GM12878 (cell line): ENCODE measurements at regions not wholly inside any gene's neighbourhood (a gene's known extent, or its start where the extent isn't known, plus 50 kb on each side); places are given as distances from the start of the nearest gene placed in this dataset.

ENCODE experiments used
- ATAC-seq: fragments of 200-7000 bp; cut with Tn5 transposase; 3 replicates; pipeline ENCODE4 v1.9.1; 2020; ENCODE audit warnings: mild to moderate bottlenecking, moderate library complexity
- BruUV-seq: library from RNA; stranded (reverse); fragments of 400-500 nt; replicated peaks from 2 replicates; lab custom pipeline; 2021; lab: Mats Ljungman, UMichigan
- CTCF ChIA-PET: fragments of 300-600 bp; sonication (Branson Sonifier 250); formaldehyde crosslinking; extraction: SDS; loops from one replicate; lab custom pipeline; 2021; ENCODE audit warnings: inconsistent platforms; lab: Yijun Ruan, JAX
- POLR2A ChIA-PET: fragments of 350-600 bp; formaldehyde crosslinking; extraction: SDS; loops from one replicate; lab custom pipeline; 2021; ENCODE audit warnings: inconsistent platforms; lab: Charles Lee
- RAD21 ChIA-PET: fragments of 300-600 bp; sonication (Branson Sonifier 250); formaldehyde crosslinking; loops from one replicate; lab custom pipeline; 2023; ENCODE audit warnings: antibody characterized with exemption; ENCODE audit not compliant: unreplicated experiment; lab: Charles Lee
- SMC1A ChIA-PET: fragments of 300-600 bp; sonication (Branson Sonifier 250); formaldehyde crosslinking; loops from one replicate; lab custom pipeline; 2023; ENCODE audit not compliant: unreplicated experiment, uncharacterized antibody; lab: Charles Lee
- DNase-seq: peaks from one replicate; pipeline ENCODE4 v3.0.0-alpha.2; 2011; ENCODE audit warnings: low read depth, low spot score
- FAIRE-seq: peaks from 3 replicates; lab custom pipeline; 2011; peaks lifted over from hg19 to GRCh38; lab: Jason Lieb, UNC
- H2AFZ ChIP-seq: 2 replicates; pipeline ENCODE4 v1.6.0; 2011; ENCODE audit warnings: low read depth, low read length, control low read depth; ENCODE audit not compliant: control insufficient read depth
- H3K27ac ChIP-seq: 2 replicates; pipeline ENCODE4 v1.5.1; 2011; ENCODE audit warnings: control low read depth; ENCODE audit not compliant: control insufficient read depth, insufficient read depth
- H3K27me3 ChIP-seq, 2 experiments: replicated peaks in 1 of 2; 2 replicates each; pipeline versions ENCODE4 v1.6.0 to v1.6.1; 2011; ENCODE audit warnings: low read length in 1 of 2; ENCODE audit not compliant: control insufficient read depth in 2 of 2, insufficient read depth in 2 of 2
- H3K36me3 ChIP-seq, 2 experiments: 2 replicates each; pipeline ENCODE4 v1.5.1; 2011; ENCODE audit warnings: low read length in 1 of 2; ENCODE audit not compliant: control insufficient read depth in 2 of 2, insufficient read depth in 2 of 2
- H3K4me1 ChIP-seq: 2 replicates; pipeline ENCODE4 v1.6.1; 2011; ENCODE audit warnings: mild to moderate bottlenecking, low read length, moderate library complexity, mixed read lengths; ENCODE audit not compliant: control insufficient read depth, insufficient read depth
- H3K4me2 ChIP-seq: 2 replicates; pipeline ENCODE4 v1.6.0; 2011; ENCODE audit warnings: control low read depth; ENCODE audit not compliant: control insufficient read depth, insufficient read depth
- H3K4me3 ChIP-seq: fragments of 200-600 bp; sonication (generic); 2 replicates; pipeline ENCODE4 v1.5.1; 2016
- H3K79me2 ChIP-seq: 2 replicates; pipeline ENCODE4 v1.6.0; 2011; ENCODE audit warnings: low read length; ENCODE audit not compliant: control insufficient read depth, insufficient read depth
- H3K9ac ChIP-seq: 2 replicates; pipeline ENCODE4 v1.8.0; 2011; ENCODE audit warnings: low read length, control low read depth, mixed read lengths; ENCODE audit not compliant: control insufficient read depth, insufficient read depth
- H3K9me3 ChIP-seq: replicated peaks from 3 replicates; pipeline ENCODE4 v1.5.1; 2011; ENCODE audit warnings: mild to moderate bottlenecking, low read length; ENCODE audit not compliant: control insufficient read depth, insufficient read depth
- H4K20me1 ChIP-seq: 2 replicates; pipeline ENCODE4 v1.6.0; 2011; ENCODE audit not compliant: control insufficient read depth, insufficient read depth
- CBX3 ChIP-seq: fragments of 200-600 bp; sonication (generic); IDR thresholded peaks from 2 replicates; pipeline ENCODE4 v1.6.1; 2016; ENCODE audit warnings: low read depth, borderline replicate concordance
- EED ChIP-seq: sonication (generic); IDR thresholded peaks from 2 replicates; pipeline ENCODE4 v1.6.1; 2016; ENCODE audit warnings: antibody characterized with exemption, low read depth
- HDAC6 ChIP-seq: fragments of 200-600 bp; sonication (generic); IDR thresholded peaks from one replicate; pipeline ENCODE4 v1.8.0; 2017; ENCODE audit warnings: antibody characterized with exemption; ENCODE audit not compliant: unreplicated experiment
- IKZF1 ChIP-seq: fragments of 450-650 bp; conservative IDR thresholded peaks from 2 replicates; pipeline ENCODE4 v1.6.1; 2017; ENCODE audit warnings: antibody characterized with exemption, mild to moderate bottlenecking
- MEF2B ChIP-seq: fragments of 450-650 bp; IDR thresholded peaks from 2 replicates; pipeline ENCODE4 v1.6.1; 2018; ENCODE audit warnings: mild to moderate bottlenecking, moderate library complexity; ENCODE audit not compliant: partially characterized antibody, poor library complexity, severe bottlenecking
- MTA3 ChIP-seq: IDR thresholded peaks from 2 replicates; pipeline ENCODE4 v1.6.1; 2012; ENCODE audit warnings: low read length, inconsistent platforms, borderline replicate concordance
- NR2C1 ChIP-seq: fragments of 450-650 bp; IDR thresholded peaks from 2 replicates; pipeline ENCODE4 v1.6.1; 2017; ENCODE audit warnings: antibody characterized with exemption, mild to moderate bottlenecking, moderate library complexity
- RBBP5 ChIP-seq: fragments of 200-600 bp; sonication (generic); conservative IDR thresholded peaks from 2 replicates; pipeline ENCODE4 v1.6.1; 2016
- SMC3 ChIP-seq: IDR thresholded peaks from 2 replicates; pipeline ENCODE4 v1.6.1; 2011; ENCODE audit warnings: low read length, improper control_type of control experiment, borderline replicate concordance
- TCF12 ChIP-seq: IDR thresholded peaks from 2 replicates; pipeline ENCODE4 v1.6.1; 2011; ENCODE audit warnings: low read depth, mild to moderate bottlenecking, low read length
- TCF3 ChIP-seq: IDR thresholded peaks from 2 replicates; pipeline ENCODE4 v1.6.1; 2012; ENCODE audit warnings: low read depth, mild to moderate bottlenecking, low read length, borderline replicate concordance; ENCODE audit not compliant: insufficient read depth
- TCF7 ChIP-seq: IDR thresholded peaks from 2 replicates; pipeline ENCODE4 v1.6.1; 2014; ENCODE audit warnings: antibody characterized with exemption, borderline replicate concordance
- ZNF24 ChIP-seq: fragments of 450-650 bp; IDR thresholded peaks from 2 replicates; pipeline ENCODE4 v1.6.1; 2017; ENCODE audit warnings: antibody characterized with exemption, mild to moderate bottlenecking
- WGBS: methylation state at CpG from one replicate; pipeline ENCODE4 v1.1.6; 2016; ENCODE audit warnings: low lambda C conversion rate; ENCODE audit not compliant: insufficient replicate concordance, insufficient coverage; ENCODE audit errors: missing lambda C conversion rate; 5-methylcytosine and 5-hydroxymethylcytosine counted together
- in situ Hi-C: fragments of 300-500 bp; cut with MboI; formaldehyde crosslinking; loops from 9 replicates; pipeline ENCODE4 v1.14.3; 2018; ENCODE audit warnings: mixed read lengths
- intact Hi-C: fragments of 100-400 bp; cut with micrococcal nuclease; formaldehyde crosslinking; loops from one replicate; pipeline ENCODE4 v1.14.2; 2022; ENCODE audit not compliant: unreplicated experiment
- TF ChIP-seq, protein P1 (sequence below): IDR thresholded peaks from 2 replicates; pipeline ENCODE4 v1.6.1; 2012; ENCODE audit warnings: low read length, inconsistent platforms

DNA sequence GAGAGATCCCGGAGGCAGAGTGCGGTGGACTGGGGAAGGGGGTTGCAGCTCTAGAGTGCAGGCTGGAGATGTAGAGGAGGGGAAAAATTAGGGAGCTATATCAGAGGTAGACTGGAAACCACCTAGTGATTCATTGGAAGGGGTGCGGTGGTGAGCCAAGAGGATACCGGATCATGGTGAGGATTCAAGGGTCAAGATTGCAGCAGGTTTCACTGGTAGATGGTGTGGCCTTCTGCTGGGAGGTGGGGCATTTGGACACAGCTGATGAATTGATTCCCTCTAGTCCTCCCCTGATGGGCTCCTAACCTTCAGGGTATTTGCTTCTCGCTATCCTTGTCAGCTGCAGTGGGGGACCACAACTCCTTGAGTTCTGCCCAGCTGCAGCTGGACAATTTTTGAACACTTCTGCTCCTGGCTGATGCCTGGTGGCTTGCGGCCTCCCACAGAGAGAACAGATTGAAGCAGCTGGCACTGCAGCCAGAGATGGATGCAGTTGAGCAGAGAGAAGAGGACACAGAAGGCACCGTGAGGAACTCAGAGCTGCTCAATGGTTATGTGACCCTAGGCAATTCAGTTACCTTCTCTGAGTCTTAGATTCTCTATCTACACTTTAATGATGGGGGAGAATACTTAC lies 134.4 kb upstream of the ABCA1 start:
- Histone ChIP-seq H3K4me1 (peaks cover 11% of the 10 kb centered on the region), H3K27me3 (no peaks in the 10 kb centered on the region), H3K36me3 (no peaks in the 10 kb centered on the region), H3K79me2 (no peaks in the 10 kb centered on the region), H3K27ac (no peak overlapping the region), H4K20me1 (no peaks in the 10 kb centered on the region), H3K9ac (no peak overlapping the region), H3K4me2 (no peak overlapping the region), H3K9me3 (no peaks in the 10 kb centered on the region), H3K4me3 (no peak overlapping the region), H2AFZ (no peak overlapping the region)
- in situ Hi-C loops (no loop called here), intact Hi-C loops (no loop called here)
- ATAC-seq (no peak), FAIRE-seq (no peak), DNase-seq (no peak)
- ChIA-PET RAD21 (no interaction called here), CTCF (interaction anchor here (1.2 kb wide), 1 partner anchor 21 kb away, joined by 6 read pairs; no protein-coding TSS in a partner anchor), SMC1A (interaction anchor here (0.6 kb wide), 1 partner anchor 1968 kb away, joined by 3 read pairs; no protein-coding TSS in a partner anchor), POLR2A (no interaction called here)
- no TSS peak for BruUV-seq
- TF ChIP-seq HDAC6 (no peak), CBX3 (no peak), EED (no peak), NR2C1 (no peak)
- 58% methylated on average over 7 of the region's 7 CpGs for WGBS

DNA sequence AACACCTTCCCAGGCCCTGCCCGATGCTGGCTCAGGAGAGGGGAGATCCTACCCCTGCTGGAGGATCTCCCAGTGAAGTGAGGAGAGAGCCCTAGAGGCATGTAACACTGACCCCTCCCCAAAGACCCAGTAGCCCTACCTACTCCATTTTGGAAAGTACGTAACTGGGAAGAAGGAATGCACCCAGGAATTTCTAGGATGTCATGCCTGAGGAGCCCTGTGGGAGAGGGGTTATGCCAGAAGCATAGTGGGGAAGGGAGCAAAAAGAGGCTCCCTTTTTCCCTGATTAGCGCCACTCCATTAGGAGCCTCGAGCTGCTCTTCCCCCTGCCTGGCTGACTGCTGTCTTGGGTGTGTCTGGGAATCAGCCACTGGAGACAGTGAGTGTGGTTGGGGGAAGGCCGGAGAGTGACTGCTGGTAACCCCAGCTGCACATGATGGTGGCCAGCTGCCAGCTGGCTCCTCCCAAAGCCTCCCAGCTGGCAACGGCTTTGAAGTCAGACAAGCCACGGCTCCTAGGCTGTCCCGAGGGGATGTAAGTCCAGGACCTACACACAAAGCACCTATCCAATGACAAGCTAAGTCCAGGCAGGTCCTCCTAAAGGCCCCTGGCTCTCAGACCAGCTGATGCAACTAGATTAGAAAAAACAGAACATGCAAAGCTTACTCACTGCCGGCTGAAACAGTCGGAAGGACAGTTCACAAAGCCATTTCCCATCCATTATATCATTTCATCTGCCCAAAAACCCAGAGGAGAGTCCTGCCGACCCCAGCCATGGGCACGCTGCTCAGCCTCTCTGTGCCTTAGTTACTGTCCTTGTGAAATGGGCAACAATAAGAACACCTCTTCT lies 136.5 kb upstream of the ABCA1 start:
- Histone ChIP-seq H3K27ac (no peak overlapping the region), H2AFZ (no peak overlapping the region; the same call in 1 of the 2 replicates), H3K9ac (no peak overlapping the region), H3K27me3 (no peaks in the 10 kb centered on the region), H3K4me3 (no peak overlapping the region), H3K79me2 (no peaks in the 10 kb centered on the region), H3K4me1 (peaks cover 11% of the 10 kb centered on the region), H3K9me3 (no peaks in the 10 kb centered on the region), H3K36me3 (no peaks in the 10 kb centered on the region), H3K4me2 (no peak overlapping the region), H4K20me1 (no peaks in the 10 kb centered on the region)
- intact Hi-C loops: no loop called here
- no peak for TF ChIP-seq IKZF1
- no peak for TF ChIP-seq EED
- no peak for TF ChIP-seq SMC3
- no peak for TF ChIP-seq CBX3
- no peak for TF ChIP-seq RBBP5
- TF ChIP-seq MTA3: no peak
- no peak for TF ChIP-seq MEF2B
- peak; percentile 53; the same call in 1 of the 2 replicates for TF ChIP-seq TCF3
- TF ChIP-seq ZNF24: no peak
- TF ChIP-seq TCF7: no peak
- TF ChIP-seq, protein P1, sequence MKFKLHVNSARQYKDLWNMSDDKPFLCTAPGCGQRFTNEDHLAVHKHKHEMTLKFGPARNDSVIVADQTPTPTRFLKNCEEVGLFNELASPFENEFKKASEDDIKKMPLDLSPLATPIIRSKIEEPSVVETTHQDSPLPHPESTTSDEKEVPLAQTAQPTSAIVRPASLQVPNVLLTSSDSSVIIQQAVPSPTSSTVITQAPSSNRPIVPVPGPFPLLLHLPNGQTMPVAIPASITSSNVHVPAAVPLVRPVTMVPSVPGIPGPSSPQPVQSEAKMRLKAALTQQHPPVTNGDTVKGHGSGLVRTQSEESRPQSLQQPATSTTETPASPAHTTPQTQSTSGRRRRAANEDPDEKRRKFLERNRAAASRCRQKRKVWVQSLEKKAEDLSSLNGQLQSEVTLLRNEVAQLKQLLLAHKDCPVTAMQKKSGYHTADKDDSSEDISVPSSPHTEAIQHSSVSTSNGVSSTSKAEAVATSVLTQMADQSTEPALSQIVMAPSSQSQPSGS: no peak
- peak; percentile 80 for TF ChIP-seq TCF12
- in situ Hi-C loops: no loop called here
- BruUV-seq: no TSS peak
- ChIA-PET RAD21 (no interaction called here), POLR2A (no interaction called here), SMC1A (no interaction called here), CTCF (interaction anchor here (0.5 kb wide), 1 partner anchor 11 kb away, joined by 4 read pairs; no protein-coding TSS in a partner anchor)
- WGBS: 24% methylated on average over 12 of the region's 12 CpGs
- DNase-seq (no peak), ATAC-seq (peak; percentile 21; the same call in 1 of the 3 replicates), FAIRE-seq (no peak)
